ENCODE measurements at regions not wholly inside any gene's neighbourhood (a gene's known extent, or its start where the extent isn't known, plus 50 kb on each side); places are given as distances from the start of the nearest gene placed in this dataset.

GRCh38 chr4:140237616-140238350, 83.8 kb upstream of the MAML3 start:
- Histone ChIP-seq H4K20me1 (ENCODE audit: insufficient read depth) (no peaks in the 10 kb centered on the region), H2AFZ (ENCODE audit: low read depth, low read length, poor library complexity, severe bottlenecking) (no peak overlapping the region), H3K9me2 (ENCODE audit: insufficient read depth) (no peaks in the 10 kb centered on the region), H3K79me2 (ENCODE audit: insufficient read depth, low read length) (no peaks in the 10 kb centered on the region), H3K36me3 (ENCODE audit: control insufficient read depth in 1 of 2, insufficient read depth in 2 of 2, low read length in 2 of 2) (no peaks in the 10 kb centered on the region), H3K4me2 (ENCODE audit: low read length) (no peak overlapping the region), H3K4me3 (replicated peaks in 1 of 2; ENCODE audit: low read depth in 1 of 2, low read length in 2 of 2) (no peak overlapping the region), H3K27me3 (ENCODE audit: insufficient read depth, low read length) (no peaks in the 10 kb centered on the region), H3K27ac (ENCODE audit: low read depth, low read length) (no peak overlapping the region), H3K4me1 (ENCODE audit: control insufficient read depth in 1 of 2, insufficient read depth in 2 of 2, low read length in 2 of 2) (peaks cover 0 to 4% of the 10 kb centered on the region in 2 experiments; a peak in 1 of 4 replicates), H3K9ac (ENCODE audit: low read length) (no peak overlapping the region), H3K9me3 (ENCODE audit: control insufficient read depth in 1 of 2, insufficient read depth in 1 of 2, low read depth in 1 of 2, low read length in 2 of 2) (no peaks in the 10 kb centered on the region)
- POLR2A ChIA-PET: no interaction called here
- ATAC-seq (no peak), DNase-seq (ENCODE audit: low read depth, low spot score) (no peak)
- CTCF ChIA-PET: no interaction called here
- no peak for TF ChIP-seq ZNF274 (IDR thresholded peaks at IDR 0.05; ENCODE audit: low read depth, low read length)
- TF ChIP-seq, protein P1, sequence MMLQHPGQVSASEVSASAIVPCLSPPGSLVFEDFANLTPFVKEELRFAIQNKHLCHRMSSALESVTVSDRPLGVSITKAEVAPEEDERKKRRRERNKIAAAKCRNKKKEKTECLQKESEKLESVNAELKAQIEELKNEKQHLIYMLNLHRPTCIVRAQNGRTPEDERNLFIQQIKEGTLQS (IDR thresholded peaks at IDR 0.05): no peak
- no peak for TF ChIP-seq ZFX (IDR thresholded peaks at IDR 0.05)
- TF ChIP-seq REST (IDR thresholded peaks at IDR 0.05; ENCODE audit: low read depth): no peak
- TF ChIP-seq EGR1 (IDR thresholded peaks at IDR 0.05; ENCODE audit: low read depth): no peak
- TF ChIP-seq, protein P2, sequence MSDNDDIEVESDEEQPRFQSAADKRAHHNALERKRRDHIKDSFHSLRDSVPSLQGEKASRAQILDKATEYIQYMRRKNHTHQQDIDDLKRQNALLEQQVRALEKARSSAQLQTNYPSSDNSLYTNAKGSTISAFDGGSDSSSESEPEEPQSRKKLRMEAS (IDR thresholded peaks at IDR 0.05): no peak
- no peak for TF ChIP-seq YY1 (IDR thresholded peaks at IDR 0.05; ENCODE audit: extremely low read depth, insufficient replicate concordance, low read depth, low read length)
- no peak for TF ChIP-seq SP1 (IDR thresholded peaks at IDR 0.05; ENCODE audit: low read depth)
- no peak for TF ChIP-seq FOSL1 (IDR thresholded peaks at IDR 0.05; ENCODE audit: low read depth)
- no peak for TF ChIP-seq SIN3A (IDR thresholded peaks at IDR 0.05; ENCODE audit: low read depth)
- TF ChIP-seq POLR2A (IDR thresholded peaks at IDR 0.05; ENCODE audit: borderline replicate concordance, extremely low read depth, insufficient read depth, insufficient read length): no peak
- no peak for TF ChIP-seq TCF7L2 (IDR thresholded peaks at IDR 0.05; ENCODE audit: borderline replicate concordance, extremely low read depth, insufficient read depth, insufficient read length)
- TF ChIP-seq RAD21 (IDR thresholded peaks at IDR 0.05; ENCODE audit: low read depth): no peak
- no peak for TF ChIP-seq ELF1 (IDR thresholded peaks at IDR 0.05; ENCODE audit: borderline replicate concordance, low read depth)
- no TSS peak for BruUV-seq (replicated peaks)
- intact Hi-C loops (cut with micrococcal nuclease): no loop called here
- RAD21 ChIA-PET (ENCODE audit: low non-redundant PET in 1 of 2, low total read pairs in 2 of 2, uncharacterized antibody in 2 of 2, unreplicated experiment in 2 of 2): no interaction called here

Data from HCT116 (cell line).